Breast epithelium (tissue), 3 donors: ENCODE measurements at regions not wholly inside any gene's neighbourhood (a gene's known extent, or its start where the extent isn't known, plus 50 kb on each side); places are given as distances from the start of the nearest gene placed in this dataset.

ENCODE experiments used
- CTCF ChIP-seq, 3 donors: fragments of 450-650 bp; IDR thresholded peaks; one replicate each; pipeline ENCODE4 v1.5.1; 2016 to 2017; ENCODE audit warnings: antibody characterized with exemption in 3 of 3, mild to moderate bottlenecking in 3 of 3, moderate library complexity in 3 of 3
- POLR2AphosphoS5 ChIP-seq, 3 donors: sonication (generic); formaldehyde crosslinking; IDR thresholded peaks; one replicate each; pipeline ENCODE4 v1.6.1; 2017; ENCODE audit warnings: antibody characterized with exemption in 3 of 3

GRCh38 chr9:571066-571465 lies 270.4 kb upstream of the DMRT1 start:
- TF ChIP-seq POLR2AphosphoS5 (IDR thresholded peaks at IDR 0.05) (no peak), CTCF (IDR thresholded peaks at IDR 0.05) (no peak)
